Cardiac muscle cell (in vitro differentiated cells and primary cell): ENCODE measurements at regions not wholly inside any gene's neighbourhood (a gene's known extent, or its start where the extent isn't known, plus 50 kb on each side); places are given as distances from the start of the nearest gene placed in this dataset.

Source experiments
- DNase-seq, 2 donors: peaks; one replicate each; pipeline versions ENCODE4 v3.0.0 to v3.0.0-alpha.2; 2010 to 2017; ENCODE audit warnings: low read depth in 1 of 2, low spot score in 1 of 2
- H3K27ac ChIP-seq: fragments of 200-600 bp; sonication (generic); 2 replicates; pipeline ENCODE4 v1.5.1; 2016
- H3K27me3 ChIP-seq: fragments of 200-600 bp; sonication (generic); 2 replicates; pipeline ENCODE4 v1.6.0; 2016; ENCODE audit warnings: control low read depth
- H3K36me3 ChIP-seq: fragments of 200-600 bp; sonication (generic); 2 replicates; pipeline ENCODE4 v1.5.1; 2016; ENCODE audit warnings: control low read depth
- H3K4me1 ChIP-seq: fragments of 200-600 bp; sonication (generic); 2 replicates; pipeline ENCODE4 v1.8.1; 2017; ENCODE audit warnings: low read depth, mild to moderate bottlenecking, mixed run types
- H3K4me3 ChIP-seq: fragments of 200-600 bp; sonication (generic); 2 replicates; pipeline ENCODE4 v1.5.1; 2016; ENCODE audit warnings: mild to moderate bottlenecking
- H3K9me3 ChIP-seq: fragments of 200-600 bp; sonication (generic); 2 replicates; pipeline ENCODE4 v1.5.1; 2017; ENCODE audit warnings: low read depth, mild to moderate bottlenecking, control low read depth
- CTCF ChIP-seq: IDR thresholded peaks from 2 replicates; pipeline ENCODE4 v1.5.1; 2012; ENCODE audit warnings: low read depth, mild to moderate bottlenecking, low read length

- H3K27me3 ChIP-seq, result no peaks in the 10 kb centered on the region
- no peaks in the 10 kb centered on the region for H3K4me1 ChIP-seq
- no peaks in the 10 kb centered on the region for H3K36me3 ChIP-seq
- H3K27ac ChIP-seq, result no peak overlapping the region
- DNase-seq, result no peak
- no peak for TF ChIP-seq CTCF
- no peaks in the 10 kb centered on the region for H3K9me3 ChIP-seq
- H3K4me3 ChIP-seq, result no peak overlapping the region
These were observed 719.4 kb upstream of the PTBP2 start for GRCh38 chr1:96002201-96002600.

- Histone ChIP-seq H3K4me1 (no peaks in the 10 kb centered on the region), H3K9me3 (no peaks in the 10 kb centered on the region), H3K36me3 (no peaks in the 10 kb centered on the region), H3K27ac (no peak overlapping the region), H3K4me3 (no peak overlapping the region), H3K27me3 (no peaks in the 10 kb centered on the region)
- no peak for DNase-seq
- no peak for TF ChIP-seq CTCF
These were observed 718.3 kb upstream of the PTBP2 start for GRCh38 chr1:96002969-96003964.

GRCh38 chr1:96009831-96010434, 711.7 kb upstream of the PTBP2 start:
- Histone ChIP-seq H3K4me1 (peaks cover 5% of the 10 kb centered on the region), H3K27ac (no peak overlapping the region), H3K4me3 (no peak overlapping the region), H3K27me3 (no peaks in the 10 kb centered on the region), H3K9me3 (no peaks in the 10 kb centered on the region), H3K36me3 (no peaks in the 10 kb centered on the region)
- DNase-seq, result no peak
- TF ChIP-seq CTCF, result no peak

- H3K9me3 ChIP-seq, result no peaks in the 10 kb centered on the region
- TF ChIP-seq CTCF, result no peak
These were observed 710.0 kb upstream of the PTBP2 start for GRCh38 chr1:96011606-96012005.

GRCh38 chr1:96016219-96016618, 705.4 kb upstream of the PTBP2 start:
- peaks cover 10% of the 10 kb centered on the region for H3K4me1 ChIP-seq
- no peaks in the 10 kb centered on the region for H3K36me3 ChIP-seq
- H3K27ac ChIP-seq, result no peak overlapping the region
- DNase-seq, result no peak
- H3K4me3 ChIP-seq, result no peak overlapping the region
- no peaks in the 10 kb centered on the region for H3K9me3 ChIP-seq
- H3K27me3 ChIP-seq, result no peaks in the 10 kb centered on the region
- no peak for TF ChIP-seq CTCF

More at GRCh38 chr1:96011606-96012005, 710.0 kb upstream of the PTBP2 start:
- H3K4me1 ChIP-seq, result peaks cover 5% of the 10 kb centered on the region
- H3K36me3 ChIP-seq, result no peaks in the 10 kb centered on the region
- no peak overlapping the region for H3K4me3 ChIP-seq
- H3K27me3 ChIP-seq, result no peaks in the 10 kb centered on the region
- no peak overlapping the region for H3K27ac ChIP-seq
- no peak for DNase-seq
